IPS DF 4.7 (cell line): ENCODE measurements at regions not wholly inside any gene's neighbourhood (a gene's known extent, or its start where the extent isn't known, plus 50 kb on each side); places are given as distances from the start of the nearest gene placed in this dataset.

ENCODE experiments used
- DNase-seq: peaks from one replicate; pipeline ENCODE4 v3.0.0-alpha.2; 2013; ENCODE audit warnings: low spot score; ENCODE audit errors: extremely low read depth

- no peak for DNase-seq
Measured at GRCh38 chr3:31371484-31372177, 161.1 kb upstream of the STT3B start.

GRCh38 chr3:31373681-31374080 is 159.0 kb upstream of the STT3B start:
- DNase-seq, result no peak

GRCh38 chr3:31377045-31377642 is 155.6 kb upstream of the STT3B start:
- no peak for DNase-seq

DNA sequence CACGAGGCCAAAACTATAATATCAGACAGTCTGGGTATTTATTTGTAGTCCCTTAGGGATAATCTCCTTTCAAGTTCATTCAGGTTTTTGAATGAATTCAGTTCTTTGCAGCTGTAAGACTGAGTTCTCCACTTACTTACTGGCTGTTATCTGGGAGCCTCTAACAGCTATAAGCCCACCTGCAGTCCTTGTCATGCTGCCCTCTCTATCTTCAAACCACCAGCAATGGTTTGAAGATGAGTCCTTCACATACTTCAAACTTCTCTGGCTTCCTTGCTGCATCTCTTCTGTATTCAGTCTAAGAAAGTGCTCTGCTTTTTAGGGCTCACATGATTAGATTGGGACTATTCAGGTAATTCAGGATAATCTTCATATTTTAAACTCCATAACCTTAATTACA is 154.5 kb upstream of the STT3B start:
- DNase-seq, result no peak

- no peak for DNase-seq
Measured at GRCh38 chr3:31379598-31379997, 153.1 kb upstream of the STT3B start.

- DNase-seq, result no peak
Measured at GRCh38 chr3:31382856-31383255, 149.9 kb upstream of the STT3B start.

- no peak for DNase-seq
Measured at GRCh38 chr3:31384117-31384516, 148.6 kb upstream of the STT3B start.

- DNase-seq, result no peak
Measured at GRCh38 chr3:31389939-31390338, 142.8 kb upstream of the STT3B start.

DNA sequence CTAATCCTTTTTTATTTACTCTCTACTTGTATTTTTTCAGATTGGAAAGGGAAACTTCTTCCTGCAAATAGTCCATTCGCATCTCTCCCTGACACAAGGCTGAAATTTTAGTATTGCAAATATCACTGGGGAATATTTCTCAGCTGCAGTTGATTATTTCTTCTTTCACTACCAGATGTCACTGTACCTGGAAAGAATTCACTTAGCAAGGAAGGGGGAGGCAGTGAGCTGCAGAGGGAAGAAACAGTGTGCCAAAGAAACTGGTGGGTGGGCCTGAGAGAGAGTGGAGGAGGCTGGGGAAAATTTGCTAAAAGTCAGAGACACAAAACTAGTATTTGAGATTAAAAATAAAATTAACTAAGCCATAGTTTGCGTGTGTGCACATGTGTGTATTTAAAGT is 142.3 kb upstream of the STT3B start:
- DNase-seq, result no peak

DNA sequence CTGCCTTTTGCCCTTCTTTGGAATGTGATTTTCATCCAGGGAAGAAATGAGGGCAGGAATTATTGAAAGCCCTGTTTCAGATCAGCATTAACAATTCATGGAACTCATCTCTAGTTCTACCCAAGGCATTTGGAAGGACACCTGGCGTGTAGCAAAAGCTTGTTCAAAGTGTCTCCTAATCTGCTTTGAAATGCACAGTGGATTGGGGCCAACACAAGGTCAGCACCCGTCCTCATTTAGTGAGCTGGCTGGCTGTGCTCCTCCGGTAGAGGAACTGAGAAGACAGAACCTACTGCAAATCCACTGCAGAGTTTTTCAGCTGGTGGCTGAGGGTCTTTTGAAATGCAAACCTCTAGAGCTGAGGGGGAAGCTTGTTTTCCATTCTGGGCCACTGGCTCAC is 141.6 kb upstream of the STT3B start:
- DNase-seq, result peak; percentile 38

- DNase-seq, result no peak
Measured at GRCh38 chr3:31392568-31392967, 140.2 kb upstream of the STT3B start.

- DNase-seq, result no peak
Measured at GRCh38 chr3:31399271-31399670, 133.5 kb upstream of the STT3B start.

DNA sequence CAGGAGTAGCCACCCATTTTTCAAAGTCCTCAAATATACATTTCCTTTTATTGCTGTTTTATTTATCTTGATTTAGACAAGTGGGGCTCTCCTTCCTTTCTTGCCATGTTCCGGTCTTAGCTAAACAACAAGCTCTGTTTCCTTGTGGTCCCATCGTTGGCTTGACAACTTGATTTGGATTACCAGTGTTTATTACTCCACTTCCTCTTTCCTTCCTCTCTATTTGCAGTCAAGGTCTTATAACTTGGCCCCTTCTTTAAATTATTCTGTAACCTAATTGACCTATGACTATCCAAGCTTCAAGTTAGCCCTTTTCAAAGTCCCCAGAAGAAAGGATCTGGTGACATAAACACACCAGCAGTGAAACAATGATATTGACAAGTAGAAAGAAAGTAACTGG is 130.6 kb upstream of the STT3B start:
- DNase-seq, result no peak

DNA sequence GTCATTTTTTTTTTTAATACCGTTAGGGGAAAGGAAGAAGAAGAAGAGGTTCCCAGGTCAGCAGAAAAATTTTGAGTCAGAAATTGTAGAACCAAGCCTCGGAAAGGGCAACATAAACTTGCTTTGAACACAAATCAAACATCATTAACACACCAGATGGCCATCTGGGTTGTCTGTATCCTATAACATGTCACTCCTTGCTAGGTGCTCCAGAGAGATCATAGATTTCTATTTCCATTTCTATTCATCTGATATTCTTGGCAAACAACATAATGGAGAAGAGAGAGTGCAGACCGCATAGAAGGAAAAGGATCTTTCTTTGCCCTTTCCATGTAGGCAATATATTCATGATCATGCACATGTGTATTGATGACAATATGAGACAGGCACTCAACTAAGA is 129.5 kb upstream of the STT3B start:
- DNase-seq, result no peak

DNA sequence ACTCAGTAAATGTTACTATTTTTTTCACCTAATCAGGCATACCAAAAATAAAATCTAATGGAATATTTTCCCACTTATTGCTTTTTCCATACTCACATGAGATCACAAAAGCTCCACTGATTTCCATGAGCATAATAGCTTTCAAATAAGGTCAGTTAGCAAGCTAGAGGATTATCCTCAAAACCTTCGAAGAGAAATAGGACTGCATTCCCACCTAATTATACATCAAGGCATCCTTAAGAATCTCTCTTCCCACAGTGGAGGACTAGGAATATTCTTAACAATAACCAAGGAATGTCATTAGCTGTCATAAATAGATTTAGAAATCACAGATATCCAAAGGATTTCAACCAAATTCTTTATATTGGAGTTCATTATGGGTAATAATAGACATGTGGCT is 127.9 kb upstream of the STT3B start:
- no peak for DNase-seq

GRCh38 chr3:31405515-31405914 is 127.2 kb upstream of the STT3B start:
- DNase-seq, result no peak

- DNase-seq, result no peak
Measured at GRCh38 chr3:31406896-31407295, 125.8 kb upstream of the STT3B start.

DNA sequence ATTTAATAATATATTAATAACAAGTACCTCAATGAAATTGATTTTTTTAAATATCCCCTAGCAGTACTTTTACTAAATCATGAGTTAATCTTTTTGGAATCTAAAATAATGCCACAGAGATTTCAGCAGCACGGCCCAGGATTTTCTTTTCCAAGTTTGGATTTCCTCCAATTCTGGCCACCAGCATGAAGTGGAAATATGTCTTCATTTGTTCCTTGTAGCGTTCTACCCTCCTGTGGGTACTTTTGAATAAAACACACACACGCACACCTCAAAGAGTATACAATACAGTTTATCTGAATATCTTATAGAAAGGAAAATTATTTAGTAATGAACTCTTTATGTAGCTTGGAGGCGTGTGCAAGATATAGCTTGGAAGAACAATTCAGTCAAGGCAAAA is 125.1 kb upstream of the STT3B start:
- no peak for DNase-seq

- no peak for DNase-seq
Measured at GRCh38 chr3:31408720-31409119, 124.0 kb upstream of the STT3B start.

DNA sequence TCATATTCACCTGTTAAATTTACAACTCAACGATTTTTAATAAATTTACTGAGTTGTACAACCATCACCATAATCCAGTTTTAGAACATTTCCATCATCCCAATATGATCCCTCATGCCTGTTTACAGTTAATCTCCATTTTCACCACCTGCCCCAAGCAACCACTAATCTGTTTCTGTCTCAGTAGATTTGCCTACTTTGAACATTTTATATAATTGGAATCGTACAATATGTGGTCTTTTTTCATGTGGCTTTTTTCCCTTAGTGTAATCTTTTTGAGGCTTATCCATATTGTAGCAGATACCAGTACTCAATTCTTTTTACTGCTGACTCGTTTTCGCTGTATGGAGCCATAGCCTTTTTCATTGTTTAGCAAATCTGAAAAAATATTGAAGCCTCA is 123.3 kb upstream of the STT3B start:
- no peak for DNase-seq

DNA sequence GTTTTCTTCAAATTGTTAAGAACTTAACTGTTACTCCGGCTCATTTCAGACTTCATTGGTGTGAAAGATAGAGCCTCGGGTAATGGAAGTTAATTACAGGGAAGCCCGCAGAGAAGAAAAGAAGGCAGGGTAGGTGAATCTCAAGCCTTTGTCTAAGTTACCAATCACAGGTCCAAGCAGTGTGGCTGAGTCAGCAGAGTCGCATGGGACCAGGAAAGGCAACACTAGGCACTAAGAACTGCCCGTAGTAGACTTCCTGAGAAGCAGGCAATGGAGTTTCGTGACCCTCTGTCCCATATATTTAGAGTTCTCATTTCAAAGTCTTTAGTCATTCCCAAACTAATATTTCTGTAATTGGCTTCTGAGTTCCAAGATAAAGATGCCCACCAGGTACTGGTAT is 122.9 kb upstream of the STT3B start:
- DNase-seq, result no peak

- DNase-seq, result no peak
Measured at GRCh38 chr3:31410411-31410810, 122.3 kb upstream of the STT3B start.

GRCh38 chr3:31412832-31413231 is 119.9 kb upstream of the STT3B start:
- no peak for DNase-seq

DNA sequence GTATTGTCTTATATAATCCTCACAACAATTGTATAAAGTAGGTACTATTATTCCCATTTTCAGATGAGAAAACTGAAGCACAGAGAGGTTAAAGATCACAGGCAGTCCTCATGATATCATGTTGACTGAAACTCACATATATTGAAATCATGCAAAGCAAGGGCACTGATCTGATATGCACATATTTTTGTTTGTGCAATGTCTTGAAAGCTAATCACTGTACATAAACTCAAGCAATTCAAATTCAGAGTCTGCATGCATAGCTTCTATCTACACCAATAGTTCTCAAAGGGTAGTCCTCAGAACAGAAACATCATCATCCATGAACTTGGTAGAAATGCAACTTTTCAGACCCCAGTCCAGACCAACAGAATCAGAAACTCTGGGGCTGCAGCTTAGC is 119.2 kb upstream of the STT3B start:
- no peak for DNase-seq
